ENCODE measurements at regions not wholly inside any gene's neighbourhood (a gene's known extent, or its start where the extent isn't known, plus 50 kb on each side); places are given as distances from the start of the nearest gene placed in this dataset.

DNA sequence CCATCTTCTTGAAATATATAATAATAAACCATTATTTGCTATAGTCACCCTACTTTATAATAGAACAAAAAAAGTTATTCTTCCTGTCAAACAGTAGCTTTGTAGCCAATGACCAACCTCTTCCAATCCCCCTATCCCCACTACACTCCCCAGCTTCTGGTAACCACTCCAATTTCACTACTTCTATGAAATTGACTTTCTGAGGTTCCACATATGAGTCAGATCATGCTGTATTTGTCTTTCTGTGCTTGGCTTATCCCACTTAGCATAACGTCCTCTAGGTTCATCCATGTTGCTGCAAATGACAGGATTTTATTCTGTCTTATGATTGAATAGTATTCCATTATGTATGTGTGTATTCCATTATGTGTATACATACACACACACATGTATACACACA, 809.7 kb upstream of the NDST4 start:
- peaks cover 0 to 4% of the 10 kb centered on the region in 2 donors for H3K9me3 ChIP-seq
- no peaks in the 10 kb centered on the region for H3K36me3 ChIP-seq
- H3K27me3 ChIP-seq = no peaks in the 10 kb centered on the region
- DNase-seq (no peak), ATAC-seq (no peak)
- no peak overlapping the region for H3K4me3 ChIP-seq
- TF ChIP-seq, protein P1, sequence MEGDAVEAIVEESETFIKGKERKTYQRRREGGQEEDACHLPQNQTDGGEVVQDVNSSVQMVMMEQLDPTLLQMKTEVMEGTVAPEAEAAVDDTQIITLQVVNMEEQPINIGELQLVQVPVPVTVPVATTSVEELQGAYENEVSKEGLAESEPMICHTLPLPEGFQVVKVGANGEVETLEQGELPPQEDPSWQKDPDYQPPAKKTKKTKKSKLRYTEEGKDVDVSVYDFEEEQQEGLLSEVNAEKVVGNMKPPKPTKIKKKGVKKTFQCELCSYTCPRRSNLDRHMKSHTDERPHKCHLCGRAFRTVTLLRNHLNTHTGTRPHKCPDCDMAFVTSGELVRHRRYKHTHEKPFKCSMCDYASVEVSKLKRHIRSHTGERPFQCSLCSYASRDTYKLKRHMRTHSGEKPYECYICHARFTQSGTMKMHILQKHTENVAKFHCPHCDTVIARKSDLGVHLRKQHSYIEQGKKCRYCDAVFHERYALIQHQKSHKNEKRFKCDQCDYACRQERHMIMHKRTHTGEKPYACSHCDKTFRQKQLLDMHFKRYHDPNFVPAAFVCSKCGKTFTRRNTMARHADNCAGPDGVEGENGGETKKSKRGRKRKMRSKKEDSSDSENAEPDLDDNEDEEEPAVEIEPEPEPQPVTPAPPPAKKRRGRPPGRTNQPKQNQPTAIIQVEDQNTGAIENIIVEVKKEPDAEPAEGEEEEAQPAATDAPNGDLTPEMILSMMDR (IDR thresholded peaks at IDR 0.05) = no peak
- H3K27ac ChIP-seq = no peak overlapping the region
- no peaks in the 10 kb centered on the region for H3K4me1 ChIP-seq
- intact Hi-C loops (cut with DNase I) = no loop called here

DNA sequence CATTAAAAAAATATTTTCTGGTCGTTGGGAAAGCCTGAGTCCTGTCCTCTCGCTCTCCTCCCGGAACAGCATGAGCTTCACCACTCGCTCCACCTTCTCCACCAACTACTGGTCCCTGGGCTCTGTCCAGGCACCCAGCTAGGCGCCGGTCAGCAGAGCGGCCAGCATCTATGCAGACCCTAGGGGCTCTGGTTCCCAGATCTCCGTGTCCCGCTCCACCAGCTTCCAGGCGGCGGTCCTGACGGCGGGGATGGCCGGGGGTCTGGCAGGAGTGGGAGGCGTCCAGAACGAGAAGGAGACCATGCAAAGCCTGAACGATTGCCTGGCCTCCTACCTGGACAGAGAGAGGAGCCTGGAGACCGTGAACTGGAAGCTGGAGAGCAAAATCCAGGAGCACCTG, 807.2 kb upstream of the NDST4 start:
- Histone ChIP-seq H3K4me3 (no peak overlapping the region), H3K4me1 (no peaks in the 10 kb centered on the region), H3K36me3 (no peaks in the 10 kb centered on the region), H3K27me3 (no peaks in the 10 kb centered on the region), H3K9me3 (peaks cover 0 to 4% of the 10 kb centered on the region in 2 donors), H3K27ac (no peak overlapping the region)
- peak in 1 of 4 donors; percentile 64 for DNase-seq
- intact Hi-C loops (cut with DNase I) = no loop called here
- TF ChIP-seq, protein P1 (IDR thresholded peaks at IDR 0.05) = no peak
- no peak for ATAC-seq

DNA sequence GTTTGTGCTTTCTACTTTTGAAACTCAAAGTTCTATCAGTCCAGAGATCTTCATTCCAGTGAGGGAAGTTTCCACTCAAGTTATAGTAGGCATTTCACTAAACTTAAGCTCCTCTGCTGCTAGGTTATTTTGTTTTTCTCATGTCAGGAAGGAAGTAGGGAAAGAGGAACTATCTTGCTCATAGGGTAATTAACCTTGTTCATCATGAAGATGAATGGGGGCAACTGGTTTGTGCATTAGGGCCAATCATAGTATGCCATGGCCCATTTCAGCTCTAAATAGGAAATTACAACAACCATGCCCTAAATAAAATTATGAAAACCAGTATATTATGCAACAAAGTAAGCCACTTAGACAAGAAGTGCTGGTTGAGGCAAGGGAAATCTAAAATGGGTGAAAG, 804.7 kb upstream of the NDST4 start:
- Histone ChIP-seq H3K9me3 (peaks cover 0 to 4% of the 10 kb centered on the region in 2 donors), H3K4me3 (no peak overlapping the region), H3K4me1 (no peaks in the 10 kb centered on the region), H3K27me3 (no peaks in the 10 kb centered on the region), H3K36me3 (no peaks in the 10 kb centered on the region), H3K27ac (no peak overlapping the region)
- TF ChIP-seq, protein P1 (IDR thresholded peaks at IDR 0.05) = no peak
- intact Hi-C loops (cut with DNase I) = no loop called here
- no peak for ATAC-seq
- no peak for DNase-seq

DNA sequence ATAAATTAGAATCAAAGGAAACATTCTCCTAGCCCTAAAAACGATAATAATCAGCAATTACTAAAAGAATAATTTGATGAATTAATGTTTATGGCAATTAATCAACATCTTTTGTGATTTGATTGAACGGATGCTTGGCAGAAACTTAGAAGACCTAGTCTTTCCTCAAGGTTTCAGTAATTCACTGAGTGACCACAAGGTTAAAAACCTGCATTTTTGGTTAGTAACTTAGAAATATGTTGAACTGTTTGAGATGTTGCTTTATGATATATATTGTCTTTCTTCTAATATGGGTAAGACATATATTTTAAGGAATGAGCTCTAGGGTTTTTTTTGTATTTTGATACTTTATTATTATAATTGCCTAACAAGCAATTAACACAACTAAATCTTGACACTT, 793.0 kb upstream of the NDST4 start:
- no peak overlapping the region for H3K4me3 ChIP-seq
- no peak overlapping the region for H3K27ac ChIP-seq
- peaks cover 0 to 6% of the 10 kb centered on the region in 2 donors for H3K9me3 ChIP-seq
- intact Hi-C loops (cut with DNase I) = no loop called here
- H3K27me3 ChIP-seq = no peaks in the 10 kb centered on the region
- TF ChIP-seq, protein P1 (IDR thresholded peaks at IDR 0.05) = no peak
- no peaks in the 10 kb centered on the region for H3K4me1 ChIP-seq
- DNase-seq = no peak
- ATAC-seq = no peak
- H3K36me3 ChIP-seq = no peaks in the 10 kb centered on the region

DNA sequence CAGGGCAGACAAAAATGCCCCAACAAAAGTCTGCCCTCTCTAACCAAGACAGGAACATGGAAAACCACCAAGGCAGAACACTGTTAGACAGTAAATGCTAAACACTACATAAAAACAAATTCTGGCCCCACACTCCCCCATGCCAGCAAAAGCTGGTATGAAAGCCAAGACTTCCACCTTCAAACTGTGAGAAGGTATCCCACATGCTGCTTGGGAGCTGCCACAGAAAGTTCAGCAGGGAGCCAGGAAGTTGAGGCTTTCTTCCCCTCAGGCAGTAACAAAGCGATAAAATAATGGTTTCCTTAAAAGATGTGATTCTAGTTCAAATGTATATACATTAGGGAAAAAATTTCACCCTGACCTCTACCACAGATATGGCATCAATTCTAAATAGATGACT, 770.4 kb upstream of the NDST4 start:
- Histone ChIP-seq H3K36me3 (no peaks in the 10 kb centered on the region), H3K27me3 (no peaks in the 10 kb centered on the region), H3K4me3 (no peak overlapping the region), H3K27ac (no peak overlapping the region), H3K4me1 (no peaks in the 10 kb centered on the region), H3K9me3 (no peaks in the 10 kb centered on the region)
- intact Hi-C loops (cut with DNase I) = no loop called here
- TF ChIP-seq, protein P1 (IDR thresholded peaks at IDR 0.05) = no peak
- ATAC-seq = no peak
- DNase-seq = no peak

All from left lung (tissue), 4 donors.